ENCODE measurements at regions not wholly inside any gene's neighbourhood (a gene's known extent, or its start where the extent isn't known, plus 50 kb on each side); places are given as distances from the start of the nearest gene placed in this dataset.

DNA sequence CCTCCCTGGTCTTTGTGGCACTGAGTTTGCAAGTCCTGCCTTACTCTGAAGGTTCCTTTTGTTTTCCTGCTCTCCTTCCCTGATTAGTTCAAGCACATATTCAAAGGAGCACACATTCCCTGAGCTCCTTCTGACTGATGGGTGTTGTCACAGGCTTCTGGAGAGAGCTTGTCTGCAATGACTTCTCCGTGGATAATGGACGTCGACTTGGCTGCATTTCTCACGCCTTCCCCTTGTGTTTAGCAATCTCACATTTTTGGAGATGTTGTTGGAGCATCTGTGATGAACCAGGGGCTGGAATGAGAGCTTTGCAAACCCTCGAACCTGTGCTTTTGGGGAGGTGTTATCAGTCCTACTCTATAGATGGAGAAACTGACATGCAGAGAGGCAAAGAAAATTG lies 375.4 kb upstream of the PROK2 start:
- H3K27ac ChIP-seq, result no peak overlapping the region
- TF ChIP-seq, protein P1, sequence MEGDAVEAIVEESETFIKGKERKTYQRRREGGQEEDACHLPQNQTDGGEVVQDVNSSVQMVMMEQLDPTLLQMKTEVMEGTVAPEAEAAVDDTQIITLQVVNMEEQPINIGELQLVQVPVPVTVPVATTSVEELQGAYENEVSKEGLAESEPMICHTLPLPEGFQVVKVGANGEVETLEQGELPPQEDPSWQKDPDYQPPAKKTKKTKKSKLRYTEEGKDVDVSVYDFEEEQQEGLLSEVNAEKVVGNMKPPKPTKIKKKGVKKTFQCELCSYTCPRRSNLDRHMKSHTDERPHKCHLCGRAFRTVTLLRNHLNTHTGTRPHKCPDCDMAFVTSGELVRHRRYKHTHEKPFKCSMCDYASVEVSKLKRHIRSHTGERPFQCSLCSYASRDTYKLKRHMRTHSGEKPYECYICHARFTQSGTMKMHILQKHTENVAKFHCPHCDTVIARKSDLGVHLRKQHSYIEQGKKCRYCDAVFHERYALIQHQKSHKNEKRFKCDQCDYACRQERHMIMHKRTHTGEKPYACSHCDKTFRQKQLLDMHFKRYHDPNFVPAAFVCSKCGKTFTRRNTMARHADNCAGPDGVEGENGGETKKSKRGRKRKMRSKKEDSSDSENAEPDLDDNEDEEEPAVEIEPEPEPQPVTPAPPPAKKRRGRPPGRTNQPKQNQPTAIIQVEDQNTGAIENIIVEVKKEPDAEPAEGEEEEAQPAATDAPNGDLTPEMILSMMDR (IDR thresholded peaks at IDR 0.05), result no peak
- TF ChIP-seq ZFX (IDR thresholded peaks at IDR 0.05; ENCODE audit: borderline replicate concordance), result no peak

DNA sequence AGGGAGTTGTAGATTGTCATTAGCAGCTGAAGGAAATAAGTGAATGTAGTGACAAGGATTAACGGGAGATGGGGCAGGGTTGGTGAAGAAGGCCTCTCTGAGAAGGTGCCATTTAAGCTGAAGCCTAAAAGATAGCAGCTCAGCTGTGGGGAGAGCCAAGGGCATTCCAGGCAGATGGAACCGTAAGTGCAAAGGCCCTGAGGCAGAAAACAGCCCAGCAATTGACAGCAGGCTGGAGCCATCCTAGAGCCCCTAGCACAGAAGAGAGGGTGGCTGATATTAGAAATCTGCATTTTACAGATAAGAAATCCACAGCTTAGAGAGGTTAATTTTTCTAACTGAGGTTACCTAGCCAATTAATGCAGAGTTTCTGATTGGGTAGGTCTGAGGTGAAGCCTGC lies 374.5 kb upstream of the PROK2 start:
- H3K27ac ChIP-seq, result no peak overlapping the region
- TF ChIP-seq, protein P1 (IDR thresholded peaks at IDR 0.05), result no peak
- TF ChIP-seq ZFX (IDR thresholded peaks at IDR 0.05; ENCODE audit: borderline replicate concordance), result no peak

DNA sequence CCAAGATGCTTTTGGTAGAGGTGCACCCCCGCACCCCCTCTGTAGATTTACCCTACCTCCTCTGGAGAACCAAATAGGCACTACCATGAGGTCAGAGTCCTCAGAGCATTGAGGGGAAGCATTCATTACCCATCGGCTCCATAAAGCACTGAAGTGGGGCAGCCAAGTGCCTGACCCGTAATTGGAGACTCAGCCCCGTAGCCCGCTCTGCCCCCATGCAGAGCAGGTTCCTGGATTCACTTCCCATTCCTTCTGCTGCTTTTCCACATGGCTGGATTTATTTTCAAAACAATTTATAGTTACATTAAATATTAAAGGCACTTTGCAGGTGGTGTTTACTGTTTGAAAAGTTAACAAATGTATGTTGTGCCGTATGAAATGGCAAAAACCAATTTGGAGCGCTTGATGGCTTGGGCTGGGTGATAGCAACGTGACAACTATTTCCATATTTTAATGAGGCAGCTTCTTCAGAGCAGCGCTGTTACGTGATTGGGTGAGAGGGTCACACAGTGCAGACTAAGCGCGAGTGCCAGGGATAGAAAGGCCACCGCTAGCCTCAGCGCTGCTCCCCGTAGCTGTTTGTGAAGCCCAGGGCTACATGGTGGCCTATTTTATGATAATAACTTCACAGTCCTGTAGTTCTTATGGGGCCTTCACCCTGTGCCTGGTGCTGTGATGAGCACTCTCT lies 373.8 kb upstream of the PROK2 start:
- no peak overlapping the region for H3K27ac ChIP-seq
- TF ChIP-seq, protein P1 (IDR thresholded peaks at IDR 0.05), result no peak
- TF ChIP-seq ZFX (IDR thresholded peaks at IDR 0.05; ENCODE audit: borderline replicate concordance), result no peak

DNA sequence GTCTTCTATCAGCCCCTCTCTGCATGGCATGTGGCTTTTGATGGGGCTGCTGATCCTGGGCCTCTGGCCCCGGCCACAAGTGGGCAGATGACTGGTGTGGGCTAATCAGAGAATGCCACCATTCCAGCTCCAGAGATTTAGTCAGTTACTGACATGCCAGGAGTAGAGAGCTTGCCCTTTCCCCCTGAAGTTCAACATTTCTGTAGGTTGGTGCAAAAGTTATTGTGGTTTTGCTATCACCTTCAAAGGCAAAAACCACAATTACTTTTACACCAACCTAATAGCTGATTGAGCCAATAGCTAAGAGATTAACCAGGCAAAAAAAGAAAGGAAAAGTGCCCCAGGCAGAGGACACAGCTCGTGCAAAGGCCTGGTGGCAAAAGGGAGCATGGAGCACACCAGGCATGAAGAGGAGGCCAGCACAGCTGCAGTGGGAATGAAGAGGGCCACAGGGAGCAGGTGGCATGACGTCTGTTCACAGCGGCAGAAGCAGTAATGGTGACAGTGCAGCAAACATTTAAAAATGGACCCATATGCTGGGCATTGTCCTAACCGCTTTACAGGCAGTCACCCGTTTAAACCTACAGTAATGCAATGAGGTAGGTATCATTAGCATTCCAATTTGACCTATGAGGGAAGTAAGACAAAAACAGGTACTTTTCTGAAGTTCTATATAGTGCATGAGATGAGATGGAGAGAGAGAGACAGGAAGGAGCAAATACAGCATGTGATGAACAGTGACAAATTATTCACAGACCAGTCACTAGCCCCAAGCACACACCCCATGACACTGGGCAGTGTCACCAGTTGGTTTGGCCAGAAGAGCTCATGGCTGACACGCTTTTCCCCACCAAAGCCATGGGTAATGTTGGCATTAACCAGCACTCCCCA lies 373.0 kb upstream of the PROK2 start:
- TF ChIP-seq ZFX (IDR thresholded peaks at IDR 0.05; ENCODE audit: borderline replicate concordance), result no peak
- TF ChIP-seq, protein P1 (IDR thresholded peaks at IDR 0.05), result no peak
- H3K27ac ChIP-seq, result no peak overlapping the region

DNA sequence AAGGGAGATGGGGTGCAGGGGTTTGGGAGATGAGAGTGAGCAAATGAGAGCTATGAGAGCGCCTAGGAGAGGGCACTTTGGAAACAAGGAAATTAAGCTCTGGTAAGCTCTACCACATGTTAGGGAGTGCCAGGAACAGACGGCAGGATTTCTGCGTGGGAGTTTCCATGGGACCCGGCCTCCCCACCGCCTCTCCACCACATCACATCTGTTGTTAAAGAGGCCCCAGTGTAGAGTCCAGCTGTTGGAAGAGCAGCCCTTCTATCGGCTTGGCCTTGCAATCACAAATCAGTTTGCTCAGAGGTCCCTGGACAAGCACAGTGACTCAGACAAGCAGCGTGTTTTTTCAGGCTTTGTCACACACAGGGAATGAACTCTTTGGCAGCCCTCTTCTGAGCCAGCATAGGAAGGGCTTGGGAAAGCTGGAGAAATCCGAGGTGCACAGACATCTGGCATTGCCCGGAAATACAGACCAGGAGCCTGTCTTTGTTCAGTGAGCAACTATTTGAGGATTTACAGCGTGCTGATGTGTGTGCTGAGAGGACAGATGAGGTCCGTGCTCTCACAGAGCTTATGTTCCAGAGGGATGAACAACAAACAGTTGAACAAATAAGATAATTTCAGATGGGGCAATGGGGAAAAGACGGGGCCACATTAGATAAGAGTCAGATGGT lies 370.6 kb upstream of the PROK2 start:
- no peak for TF ChIP-seq ZFX (IDR thresholded peaks at IDR 0.05; ENCODE audit: borderline replicate concordance)
- TF ChIP-seq, protein P1 (IDR thresholded peaks at IDR 0.05), result no peak
- H3K27ac ChIP-seq, result no peak overlapping the region

DNA sequence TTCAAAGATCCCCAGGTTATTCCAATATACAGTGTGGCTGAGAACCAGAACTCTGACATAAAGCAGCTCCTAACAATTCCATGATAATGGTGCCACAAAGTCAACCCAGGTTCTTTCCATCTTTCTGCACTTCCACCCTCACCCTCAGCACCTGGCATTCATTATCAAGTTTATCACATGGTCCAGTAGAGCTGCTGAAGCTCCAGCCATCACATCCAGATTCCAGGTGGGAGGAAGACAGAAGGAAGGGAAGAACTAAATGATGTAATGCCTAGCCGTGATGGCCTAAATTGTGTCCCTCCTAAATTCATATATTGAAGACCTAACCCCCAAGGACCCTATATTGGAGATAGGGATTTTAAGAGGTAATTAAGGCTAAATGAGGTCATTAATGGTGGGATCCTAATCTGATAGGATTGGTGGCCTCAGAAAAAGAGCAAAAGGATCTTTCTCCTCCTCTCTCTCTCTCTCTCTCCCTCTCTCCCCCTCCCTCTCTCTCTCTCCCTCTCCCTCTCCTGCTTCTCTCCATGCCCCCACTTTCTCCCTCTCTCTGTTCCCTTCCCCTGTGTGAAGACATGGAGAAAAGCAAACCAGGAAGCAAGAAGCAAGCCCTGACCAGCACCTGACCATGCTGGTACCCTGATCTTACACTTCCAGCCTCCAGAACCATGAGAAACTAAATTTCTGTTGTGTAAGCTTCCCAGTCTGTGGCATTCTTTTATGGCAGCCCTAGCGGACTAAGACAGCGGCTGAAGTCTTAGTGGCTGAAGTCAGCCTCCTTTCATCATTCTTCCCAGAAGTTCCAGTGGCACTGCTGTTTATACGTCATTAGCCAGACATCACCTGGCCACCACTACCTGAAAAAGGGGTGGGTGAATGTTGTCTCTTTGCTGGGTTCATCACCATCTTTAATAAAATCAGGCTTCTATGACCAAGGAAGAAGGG lies 369.7 kb upstream of the PROK2 start:
- H3K27ac ChIP-seq, result no peak overlapping the region
- TF ChIP-seq ZFX (IDR thresholded peaks at IDR 0.05; ENCODE audit: borderline replicate concordance), result no peak
- TF ChIP-seq, protein P1 (IDR thresholded peaks at IDR 0.05), result no peak
